ENCODE measurements at regions not wholly inside any gene's neighbourhood (a gene's known extent, or its start where the extent isn't known, plus 50 kb on each side); places are given as distances from the start of the nearest gene placed in this dataset.

GRCh38 chrX:41023098-41023497, 62.1 kb upstream of the USP9X start:
- no peak overlapping the region for H3K14ac ChIP-seq (ENCODE audit: insufficient read length)
- no peak overlapping the region for H3K18ac ChIP-seq (ENCODE audit: extremely low read depth, low read length)
- FAIRE-seq (no peak), DNase-seq (ENCODE audit: low read depth in 1 of 2, low spot score in 2 of 2) (no peak)
- ChIA-PET POLR2A (ENCODE audit: partially characterized antibody) (no interaction called here), CTCF (ENCODE audit: partially characterized antibody) (interaction anchor here (1.0 kb wide), 1 partner anchor 25 kb away, joined by 3 read pairs; no protein-coding TSS in a partner anchor)
- no peak overlapping the region for H3K4me2 ChIP-seq (ENCODE audit: insufficient read depth in 1 of 2, low read depth in 2 of 2, low read length in 2 of 2)
- H3K23me2 ChIP-seq (ENCODE audit: low read depth, low read length): no peaks in the 10 kb centered on the region
- no peaks in the 10 kb centered on the region for H3K79me1 ChIP-seq (ENCODE audit: low read depth, low read length)
- 97% methylated on average over 3 of the region's 3 CpGs; no CpG with 5 or more reads in 1 of the 2 experiments for WGBS, 2 experiments (ENCODE audit: extremely low coverage in 1 of 2, insufficient coverage in 1 of 2, insufficient read length in 1 of 2, insufficient replicate concordance in 2 of 2, low coverage in 1 of 2, low lambda C conversion rate in 2 of 2, missing lambda C conversion rate in 1 of 2)
- H3K9ac ChIP-seq (replicated peaks in 1 of 4; ENCODE audit: extremely low read depth in 1 of 4, low read depth in 3 of 4, low read length in 3 of 4): no peak overlapping the region
- no peak overlapping the region for H2AFZ ChIP-seq (ENCODE audit: low read length)
- peak overlapping the region; percentile 92 for H2BK120ac ChIP-seq (replicated peaks; ENCODE audit: low read depth, low read length)
- H2BK20ac ChIP-seq (ENCODE audit: low read length): no peak overlapping the region
- H3K9me3 ChIP-seq (ENCODE audit: insufficient read depth in 2 of 2, low read depth in 1 of 2, low read length in 1 of 2): no peaks in the 10 kb centered on the region
- H3K79me2 ChIP-seq (ENCODE audit: control insufficient read depth in 1 of 2, insufficient read depth in 2 of 2, low read length in 2 of 2): no peaks in the 10 kb centered on the region; a peak in 1 of 4 replicates
- H3K36me3 ChIP-seq (ENCODE audit: control insufficient read depth in 2 of 4, insufficient read depth in 4 of 4, low read length in 3 of 4): no peaks in the 10 kb centered on the region; a peak in 1 of 8 replicates
- no peak overlapping the region for H4K91ac ChIP-seq (replicated peaks; ENCODE audit: insufficient read length, low read length)
- TF ChIP-seq KDM1A (IDR thresholded peaks at IDR 0.05; ENCODE audit: borderline replicate concordance, low read length) (no peak), SAP30 (IDR thresholded peaks at IDR 0.05; ENCODE audit: insufficient read depth, insufficient replicate concordance, low read length) (no peak), TAF1 (IDR thresholded peaks at IDR 0.05; ENCODE audit: low read depth, low read length) (no peak)
- H4K5ac ChIP-seq (ENCODE audit: insufficient read length, low read depth, low read length): no peak overlapping the region
- H4K20me1 ChIP-seq (replicated peaks in 1 of 2; ENCODE audit: control insufficient read depth in 1 of 2, insufficient read depth in 2 of 2, low read length in 2 of 2): no peaks in the 10 kb centered on the region
- H2BK12ac ChIP-seq (ENCODE audit: low read depth, low read length): no peak overlapping the region
- H3K4ac ChIP-seq (replicated peaks; ENCODE audit: insufficient read length, low read depth, low read length): no peak overlapping the region
- H3K4me3 ChIP-seq (ENCODE audit: extremely low read depth in 1 of 4, insufficient read depth in 2 of 4, low read depth in 3 of 4, low read length in 4 of 4): no peak overlapping the region
- H3K27me3 ChIP-seq (replicated peaks in 1 of 4; ENCODE audit: control insufficient read depth in 3 of 4, extremely low read depth in 1 of 4, insufficient read depth in 3 of 4, low read length in 3 of 4): no peaks in the 10 kb centered on the region
- H2BK5ac ChIP-seq (ENCODE audit: low read depth, low read length): no peak overlapping the region
- no peak overlapping the region for H3K27ac ChIP-seq (ENCODE audit: low read depth, low read length)
- no peak overlapping the region for H2AK5ac ChIP-seq (ENCODE audit: low read depth, low read length)
- no peak overlapping the region for H3K56ac ChIP-seq (replicated peaks; ENCODE audit: insufficient read length, low read depth, low read length)
- peaks cover 0 to 10% (median 5%) of the 10 kb centered on the region in 4 experiments; a peak in 4 of 7 replicates for H3K4me1 ChIP-seq (replicated peaks in 1 of 4; ENCODE audit: control insufficient read depth in 3 of 4, insufficient read depth in 4 of 4, low read length in 3 of 4)
- H3K23ac ChIP-seq (ENCODE audit: insufficient read length): no peak overlapping the region
- no peak overlapping the region for H4K8ac ChIP-seq (ENCODE audit: extremely low read depth, insufficient read depth, low read length)
- H2BK15ac ChIP-seq (ENCODE audit: low read length): no peak overlapping the region

Data from H1 (cell line).